ENCODE measurements at regions not wholly inside any gene's neighbourhood (a gene's known extent, or its start where the extent isn't known, plus 50 kb on each side); places are given as distances from the start of the nearest gene placed in this dataset.

- H3K4me3 ChIP-seq (ENCODE audit: low read length) = no peak overlapping the region
- no peak overlapping the region for H3K27ac ChIP-seq (ENCODE audit: low read depth, low read length)
- H3K4me1 ChIP-seq (ENCODE audit: control insufficient read depth, low read length) = no peaks in the 10 kb centered on the region
- H3K36me3 ChIP-seq (ENCODE audit: control insufficient read depth, low read length) = no peaks in the 10 kb centered on the region
- H4K20me1 ChIP-seq (ENCODE audit: control insufficient read depth, insufficient read depth, low read depth, low read length) = no peaks in the 10 kb centered on the region
- H3K79me2 ChIP-seq (ENCODE audit: control insufficient read depth, low read length) = no peaks in the 10 kb centered on the region
- TF ChIP-seq EZH2phosphoT487 (IDR thresholded peaks at IDR 0.05; ENCODE audit: borderline replicate concordance, low read length) (no peak), CTCF (IDR thresholded peaks at IDR 0.05; ENCODE audit: low read depth, low read length, poor library complexity, severe bottlenecking) (no peak)
- no peak overlapping the region for H3K4me2 ChIP-seq (ENCODE audit: low read length)
- H3K9me3 ChIP-seq (ENCODE audit: control insufficient read depth, insufficient read depth, low read length) = no peaks in the 10 kb centered on the region
- H3K9me2 ChIP-seq (replicated peaks; ENCODE audit: control insufficient read depth, low read length) = no peaks in the 10 kb centered on the region
- no peaks in the 10 kb centered on the region for H3K27me3 ChIP-seq (ENCODE audit: control insufficient read depth, low read length)
- no peaks in the 10 kb centered on the region for H3F3A ChIP-seq (ENCODE audit: control insufficient read depth, insufficient read depth)
Measured at GRCh38 chr2:234191819-234192407, 141.4 kb downstream of the SPP2 start.

- Histone ChIP-seq H4K20me1 (ENCODE audit: control insufficient read depth, insufficient read depth, low read depth, low read length) (no peaks in the 10 kb centered on the region), H3K27me3 (ENCODE audit: control insufficient read depth, low read length) (no peaks in the 10 kb centered on the region), H3K4me2 (ENCODE audit: low read length) (no peak overlapping the region), H3K9me3 (ENCODE audit: control insufficient read depth, insufficient read depth, low read length) (no peaks in the 10 kb centered on the region), H3K4me3 (ENCODE audit: low read length) (no peak overlapping the region), H3K9me2 (replicated peaks; ENCODE audit: control insufficient read depth, low read length) (no peaks in the 10 kb centered on the region), H3F3A (ENCODE audit: control insufficient read depth, insufficient read depth) (no peaks in the 10 kb centered on the region), H3K79me2 (ENCODE audit: control insufficient read depth, low read length) (no peaks in the 10 kb centered on the region), H3K4me1 (ENCODE audit: control insufficient read depth, low read length) (no peaks in the 10 kb centered on the region), H3K27ac (ENCODE audit: low read depth, low read length) (no peak overlapping the region), H3K36me3 (ENCODE audit: control insufficient read depth, low read length) (no peaks in the 10 kb centered on the region)
- TF ChIP-seq CTCF (IDR thresholded peaks at IDR 0.05; ENCODE audit: low read depth, low read length, poor library complexity, severe bottlenecking) (no peak), EZH2phosphoT487 (IDR thresholded peaks at IDR 0.05; ENCODE audit: borderline replicate concordance, low read length) (no peak)
Measured at GRCh38 chr2:234189786-234190300, 139.3 kb downstream of the SPP2 start.

GRCh38 chr2:234189230-234189629, 138.7 kb downstream of the SPP2 start:
- H3K4me1 ChIP-seq (ENCODE audit: control insufficient read depth, low read length) = no peaks in the 10 kb centered on the region
- H3K27me3 ChIP-seq (ENCODE audit: control insufficient read depth, low read length) = no peaks in the 10 kb centered on the region
- H3K36me3 ChIP-seq (ENCODE audit: control insufficient read depth, low read length) = no peaks in the 10 kb centered on the region
- no peaks in the 10 kb centered on the region for H3K9me3 ChIP-seq (ENCODE audit: control insufficient read depth, insufficient read depth, low read length)
- H3F3A ChIP-seq (ENCODE audit: control insufficient read depth, insufficient read depth) = no peaks in the 10 kb centered on the region
- no peak overlapping the region for H3K27ac ChIP-seq (ENCODE audit: low read depth, low read length)
- no peaks in the 10 kb centered on the region for H3K79me2 ChIP-seq (ENCODE audit: control insufficient read depth, low read length)
- TF ChIP-seq CTCF (IDR thresholded peaks at IDR 0.05; ENCODE audit: low read depth, low read length, poor library complexity, severe bottlenecking) (no peak), EZH2phosphoT487 (IDR thresholded peaks at IDR 0.05; ENCODE audit: borderline replicate concordance, low read length) (no peak)
- no peak overlapping the region for H3K4me3 ChIP-seq (ENCODE audit: low read length)
- H3K4me2 ChIP-seq (ENCODE audit: low read length) = no peak overlapping the region
- H3K9me2 ChIP-seq (replicated peaks; ENCODE audit: control insufficient read depth, low read length) = no peaks in the 10 kb centered on the region
- H4K20me1 ChIP-seq (ENCODE audit: control insufficient read depth, insufficient read depth, low read depth, low read length) = no peaks in the 10 kb centered on the region
